GM23338 (cell line): ENCODE measurements at regions not wholly inside any gene's neighbourhood (a gene's known extent, or its start where the extent isn't known, plus 50 kb on each side); places are given as distances from the start of the nearest gene placed in this dataset.

ENCODE experiments used
- ATAC-seq: fragments of 200-7000 bp; cut with Tn5 transposase; 3 replicates; pipeline ENCODE4 v1.9.1; 2020
- DNase-seq: peaks from one replicate; pipeline ENCODE4 v3.0.0-alpha.2; 2015; ENCODE audit warnings: low spot score
- H2AFZ ChIP-seq: fragments of 200-600 bp; sonication (generic); 2 replicates; pipeline ENCODE4 v1.8.0; 2016; ENCODE audit warnings: antibody characterized with exemption, mild to moderate bottlenecking, moderate library complexity
- H3F3A ChIP-seq: fragments of 200-600 bp; sonication (generic); replicated peaks from 2 replicates; pipeline ENCODE4 v1.8.0; 2017; ENCODE audit warnings: antibody characterized with exemption, mixed run types, low read depth
- H3K27ac ChIP-seq: fragments of 200-600 bp; sonication (generic); 2 replicates; pipeline ENCODE4 v1.6.1; 2016; ENCODE audit warnings: low read depth
- H3K27me3 ChIP-seq: fragments of 200-600 bp; sonication (generic); 2 replicates; pipeline ENCODE4 v1.8.0; 2016; ENCODE audit warnings: mild to moderate bottlenecking, mixed run types, moderate library complexity; ENCODE audit not compliant: insufficient read depth
- H3K36me3 ChIP-seq: fragments of 200-600 bp; sonication (generic); 2 replicates; pipeline ENCODE4 v1.8.0; 2016; ENCODE audit warnings: mild to moderate bottlenecking; ENCODE audit not compliant: insufficient read depth
- H3K4me1 ChIP-seq: fragments of 200-600 bp; sonication (generic); 2 replicates; pipeline ENCODE4 v1.8.0; 2016; ENCODE audit warnings: mild to moderate bottlenecking, moderate library complexity; ENCODE audit not compliant: insufficient read depth
- H3K4me2 ChIP-seq: fragments of 200-600 bp; sonication (generic); 2 replicates; pipeline ENCODE4 v1.7.1; 2017; ENCODE audit warnings: mixed run types
- H3K4me3 ChIP-seq: fragments of 200-600 bp; sonication (generic); 2 replicates; pipeline ENCODE4 v1.6.1; 2016; ENCODE audit warnings: mixed run types
- H3K79me2 ChIP-seq: fragments of 200-600 bp; sonication (generic); replicated peaks from 2 replicates; pipeline ENCODE4 v1.8.0; 2017; ENCODE audit warnings: mild to moderate bottlenecking; ENCODE audit not compliant: insufficient read depth
- H3K9me2 ChIP-seq: fragments of 200-600 bp; sonication (generic); 2 replicates; pipeline ENCODE4 v1.8.0; 2017; ENCODE audit not compliant: insufficient read depth
- H4K20me1 ChIP-seq: fragments of 200-600 bp; sonication (generic); replicated peaks from 2 replicates; pipeline ENCODE4 v1.8.0; 2017; ENCODE audit warnings: mild to moderate bottlenecking; ENCODE audit not compliant: insufficient read depth
- H3K27ac Mint-ChIP-seq: 2 replicates; pipeline ENCODE4 v1.8.0; 2020; ENCODE audit warnings: inconsistent platforms, mild to moderate bottlenecking, moderate library complexity, mixed read lengths
- H3K27me3 Mint-ChIP-seq: 3 replicates; pipeline ENCODE4 v1.8.0; 2022; ENCODE audit warnings: low read depth, mild to moderate bottlenecking, moderate library complexity, mixed read lengths, inconsistent platforms; ENCODE audit not compliant: insufficient read depth, poor library complexity
- H3K36me3 Mint-ChIP-seq: 3 replicates; pipeline ENCODE4 v1.8.0; 2021; ENCODE audit warnings: low read depth, mild to moderate bottlenecking, inconsistent platforms, moderate library complexity, mixed read lengths
- H3K4me1 Mint-ChIP-seq: 3 replicates; pipeline ENCODE4 v1.8.0; 2020; ENCODE audit warnings: mild to moderate bottlenecking, inconsistent platforms, mixed read lengths
- H3K4me3 Mint-ChIP-seq: 3 replicates; pipeline ENCODE4 v1.8.0; 2021; ENCODE audit warnings: moderate library complexity, mild to moderate bottlenecking, inconsistent platforms, mixed read lengths
- H3K9me3 Mint-ChIP-seq: 3 replicates; pipeline ENCODE4 v1.8.0; 2020; ENCODE audit warnings: moderate library complexity, mild to moderate bottlenecking, inconsistent platforms, mixed read lengths
- CREB1 ChIP-seq: fragments of 250-450 bp; sonication (Bioruptor Pico); IDR thresholded peaks from 2 replicates; pipeline ENCODE4 v1.5.0; 2020; ENCODE audit warnings: low read depth, mild to moderate bottlenecking, moderate library complexity
- EZH2 ChIP-seq: fragments of 200-600 bp; sonication (generic); IDR thresholded peaks from one replicate; pipeline ENCODE4 v1.8.0; 2017; ENCODE audit warnings: antibody characterized with exemption, mild to moderate bottlenecking, low read depth; ENCODE audit not compliant: unreplicated experiment
- EZH2phosphoT487 ChIP-seq: fragments of 200-600 bp; sonication (generic); IDR thresholded peaks from one replicate; pipeline ENCODE4 v1.8.1; 2018; ENCODE audit warnings: antibody characterized with exemption; ENCODE audit not compliant: unreplicated experiment
- JUNB ChIP-seq: IDR thresholded peaks from one replicate; pipeline ENCODE4 v1.6.1; 2016; ENCODE audit warnings: antibody characterized with exemption; ENCODE audit not compliant: unreplicated experiment
- NANOG ChIP-seq: IDR thresholded peaks from 2 replicates; pipeline ENCODE4 v1.6.1; 2016; ENCODE audit warnings: antibody characterized with exemption, borderline replicate concordance
- POLR2AphosphoS5 ChIP-seq: IDR thresholded peaks from 2 replicates; pipeline ENCODE4 v1.6.1; 2016; ENCODE audit warnings: antibody characterized with exemption, low read depth
- STAT1 ChIP-seq: IDR thresholded peaks from one replicate; pipeline ENCODE4 v1.6.1; 2016; ENCODE audit warnings: antibody characterized with exemption; ENCODE audit not compliant: unreplicated experiment
- ZNF114 ChIP-seq: fragments of 250-450 bp; sonication (Bioruptor Pico); IDR thresholded peaks from 2 replicates; pipeline ENCODE4 v1.5.0; 2020; ENCODE audit warnings: mild to moderate bottlenecking, moderate library complexity
- ZNF331 ChIP-seq: fragments of 250-450 bp; sonication (Bioruptor Pico); IDR thresholded peaks from 2 replicates; pipeline ENCODE4 v1.5.0; 2020; ENCODE audit warnings: low read depth, mild to moderate bottlenecking, moderate library complexity
- TF ChIP-seq, protein P1 (sequence below): IDR thresholded peaks from one replicate; pipeline ENCODE4 v1.6.1; 2018; ENCODE audit warnings: antibody characterized with exemption; ENCODE audit not compliant: unreplicated experiment
- TF ChIP-seq, protein P2 (sequence below), 2 experiments: fragments of 200-600 bp in 1 of 2; sonication (generic) in 1 of 2; conservative IDR thresholded peaks; 2 replicates each; pipeline versions ENCODE4 v1.5.1 to v1.6.1; 2016 to 2017; ENCODE audit warnings: antibody characterized with exemption in 2 of 2, low read depth in 2 of 2, mild to moderate bottlenecking in 2 of 2, moderate library complexity in 1 of 2

DNA sequence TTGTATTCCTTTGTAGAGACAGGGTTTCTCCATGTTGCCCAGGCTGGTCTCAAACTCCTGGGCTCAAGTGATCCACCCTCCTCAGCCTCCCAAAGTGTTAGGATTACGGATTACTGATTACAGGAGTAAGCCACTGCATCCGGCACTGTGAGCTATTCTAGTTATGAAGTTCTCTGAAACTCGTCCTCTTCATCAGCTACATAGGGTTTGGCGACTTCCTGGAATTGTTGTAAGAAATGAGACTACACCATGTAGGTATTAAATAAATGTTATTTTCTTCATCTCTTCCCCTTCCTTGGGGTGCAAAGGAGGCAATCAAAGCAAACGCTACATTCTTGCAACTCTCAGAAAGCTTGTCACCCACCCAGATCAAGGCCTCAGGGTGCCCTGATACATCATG lies 131.2 kb upstream of the TIAM1 start (continued):
- TF ChIP-seq EZH2 (no peak), CREB1 (CRISPR knock-in tag) (no peak), ZNF331 (CRISPR knock-in tag) (no peak), EZH2phosphoT487 (no peak), JUNB (no peak)

DNA sequence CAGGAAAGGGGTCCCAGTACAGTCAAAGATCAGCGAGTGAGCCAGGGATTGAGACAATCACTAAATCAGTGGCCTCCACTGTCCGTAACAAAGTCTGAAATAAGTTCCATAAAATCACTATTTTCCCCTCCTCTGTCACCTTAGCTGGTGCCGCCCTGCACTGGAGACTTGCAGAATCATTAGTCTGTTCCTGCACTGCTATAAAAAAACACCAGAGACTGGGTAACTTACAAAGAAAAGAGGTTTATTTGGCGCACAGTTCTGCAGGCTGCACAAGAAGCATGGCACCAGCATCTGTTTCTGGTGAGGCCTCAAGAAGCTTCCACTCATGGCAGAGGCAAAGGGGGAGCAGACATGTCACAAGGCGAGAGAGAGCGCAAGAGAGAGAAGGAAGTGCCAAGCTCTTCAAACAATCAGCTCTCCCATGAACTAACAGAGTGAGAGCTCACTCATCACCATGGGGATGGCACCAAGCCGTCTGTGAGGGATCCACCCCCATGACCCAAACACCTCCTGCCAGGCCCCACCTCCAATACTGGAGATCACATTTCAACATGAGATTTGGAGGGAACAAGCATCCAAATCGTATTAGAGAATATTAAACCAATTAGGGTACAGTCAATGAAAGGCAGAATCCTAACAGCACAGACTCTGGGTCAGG lies 129.8 kb upstream of the TIAM1 start:
- H3K27ac ChIP-seq, result no peak overlapping the region
- DNase-seq, result no peak
- H3K36me3 Mint-ChIP-seq, result peaks cover 10% of the 10 kb centered on the region
- H3K9me3 Mint-ChIP-seq, result peaks cover 3% of the 10 kb centered on the region; the same call in 1 of the 3 replicates
- no peaks in the 10 kb centered on the region for H3K27me3 ChIP-seq
- peak; percentile 22; the same call in 1 of the 3 replicates for ATAC-seq
- H4K20me1 ChIP-seq, result peaks cover 7% of the 10 kb centered on the region; the same call in 1 of the 2 replicates
- H3K4me1 ChIP-seq, result peaks cover 14% of the 10 kb centered on the region; the same call in 1 of the 2 replicates
- H3K27me3 Mint-ChIP-seq, result peaks cover 8% of the 10 kb centered on the region
- no peak overlapping the region for H3K4me3 Mint-ChIP-seq
- no peak overlapping the region; the same call in 1 of the 2 replicates for H3K27ac Mint-ChIP-seq
- H3K79me2 ChIP-seq, result peaks cover 7% of the 10 kb centered on the region
- H3K4me1 Mint-ChIP-seq, result peaks cover 26% of the 10 kb centered on the region
- no peak for TF ChIP-seq ZNF114 (CRISPR knock-in tag)
- TF ChIP-seq, protein P1, sequence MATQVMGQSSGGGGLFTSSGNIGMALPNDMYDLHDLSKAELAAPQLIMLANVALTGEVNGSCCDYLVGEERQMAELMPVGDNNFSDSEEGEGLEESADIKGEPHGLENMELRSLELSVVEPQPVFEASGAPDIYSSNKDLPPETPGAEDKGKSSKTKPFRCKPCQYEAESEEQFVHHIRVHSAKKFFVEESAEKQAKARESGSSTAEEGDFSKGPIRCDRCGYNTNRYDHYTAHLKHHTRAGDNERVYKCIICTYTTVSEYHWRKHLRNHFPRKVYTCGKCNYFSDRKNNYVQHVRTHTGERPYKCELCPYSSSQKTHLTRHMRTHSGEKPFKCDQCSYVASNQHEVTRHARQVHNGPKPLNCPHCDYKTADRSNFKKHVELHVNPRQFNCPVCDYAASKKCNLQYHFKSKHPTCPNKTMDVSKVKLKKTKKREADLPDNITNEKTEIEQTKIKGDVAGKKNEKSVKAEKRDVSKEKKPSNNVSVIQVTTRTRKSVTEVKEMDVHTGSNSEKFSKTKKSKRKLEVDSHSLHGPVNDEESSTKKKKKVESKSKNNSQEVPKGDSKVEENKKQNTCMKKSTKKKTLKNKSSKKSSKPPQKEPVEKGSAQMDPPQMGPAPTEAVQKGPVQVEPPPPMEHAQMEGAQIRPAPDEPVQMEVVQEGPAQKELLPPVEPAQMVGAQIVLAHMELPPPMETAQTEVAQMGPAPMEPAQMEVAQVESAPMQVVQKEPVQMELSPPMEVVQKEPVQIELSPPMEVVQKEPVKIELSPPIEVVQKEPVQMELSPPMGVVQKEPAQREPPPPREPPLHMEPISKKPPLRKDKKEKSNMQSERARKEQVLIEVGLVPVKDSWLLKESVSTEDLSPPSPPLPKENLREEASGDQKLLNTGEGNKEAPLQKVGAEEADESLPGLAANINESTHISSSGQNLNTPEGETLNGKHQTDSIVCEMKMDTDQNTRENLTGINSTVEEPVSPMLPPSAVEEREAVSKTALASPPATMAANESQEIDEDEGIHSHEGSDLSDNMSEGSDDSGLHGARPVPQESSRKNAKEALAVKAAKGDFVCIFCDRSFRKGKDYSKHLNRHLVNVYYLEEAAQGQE, result no peak
- TF ChIP-seq JUNB, result no peak
- TF ChIP-seq ZNF331 (CRISPR knock-in tag), result no peak
- TF ChIP-seq NANOG, result no peak
- TF ChIP-seq STAT1, result no peak
- TF ChIP-seq EZH2phosphoT487, result no peak
- TF ChIP-seq POLR2AphosphoS5, result no peak
- TF ChIP-seq CREB1 (CRISPR knock-in tag), result no peak
- TF ChIP-seq, protein P2, sequence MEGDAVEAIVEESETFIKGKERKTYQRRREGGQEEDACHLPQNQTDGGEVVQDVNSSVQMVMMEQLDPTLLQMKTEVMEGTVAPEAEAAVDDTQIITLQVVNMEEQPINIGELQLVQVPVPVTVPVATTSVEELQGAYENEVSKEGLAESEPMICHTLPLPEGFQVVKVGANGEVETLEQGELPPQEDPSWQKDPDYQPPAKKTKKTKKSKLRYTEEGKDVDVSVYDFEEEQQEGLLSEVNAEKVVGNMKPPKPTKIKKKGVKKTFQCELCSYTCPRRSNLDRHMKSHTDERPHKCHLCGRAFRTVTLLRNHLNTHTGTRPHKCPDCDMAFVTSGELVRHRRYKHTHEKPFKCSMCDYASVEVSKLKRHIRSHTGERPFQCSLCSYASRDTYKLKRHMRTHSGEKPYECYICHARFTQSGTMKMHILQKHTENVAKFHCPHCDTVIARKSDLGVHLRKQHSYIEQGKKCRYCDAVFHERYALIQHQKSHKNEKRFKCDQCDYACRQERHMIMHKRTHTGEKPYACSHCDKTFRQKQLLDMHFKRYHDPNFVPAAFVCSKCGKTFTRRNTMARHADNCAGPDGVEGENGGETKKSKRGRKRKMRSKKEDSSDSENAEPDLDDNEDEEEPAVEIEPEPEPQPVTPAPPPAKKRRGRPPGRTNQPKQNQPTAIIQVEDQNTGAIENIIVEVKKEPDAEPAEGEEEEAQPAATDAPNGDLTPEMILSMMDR (conservative IDR thresholded peaks at IDR 0.05; ENCODE audit: low read depth in 2 of 2), result no peak
- H3F3A ChIP-seq, result no peaks in the 10 kb centered on the region
- H3K9me2 ChIP-seq, result no peaks in the 10 kb centered on the region
- H3K4me2 ChIP-seq, result no peak overlapping the region
- no peak overlapping the region for H3K4me3 ChIP-seq
- no peak overlapping the region for H2AFZ ChIP-seq
- no peaks in the 10 kb centered on the region for H3K36me3 ChIP-seq
